Hematopoietic multipotent progenitor cell treated with erythropoietin and hydrocortisone succinate and interleukin-3 and kit ligand, for 8 days (in vitro differentiated cells): ENCODE measurements at regions not wholly inside any gene's neighbourhood (a gene's known extent, or its start where the extent isn't known, plus 50 kb on each side); places are given as distances from the start of the nearest gene placed in this dataset.

Experiments
- DNase-seq: peaks from one replicate; pipeline ENCODE4 v3.0.0-alpha.2; 2015

DNA sequence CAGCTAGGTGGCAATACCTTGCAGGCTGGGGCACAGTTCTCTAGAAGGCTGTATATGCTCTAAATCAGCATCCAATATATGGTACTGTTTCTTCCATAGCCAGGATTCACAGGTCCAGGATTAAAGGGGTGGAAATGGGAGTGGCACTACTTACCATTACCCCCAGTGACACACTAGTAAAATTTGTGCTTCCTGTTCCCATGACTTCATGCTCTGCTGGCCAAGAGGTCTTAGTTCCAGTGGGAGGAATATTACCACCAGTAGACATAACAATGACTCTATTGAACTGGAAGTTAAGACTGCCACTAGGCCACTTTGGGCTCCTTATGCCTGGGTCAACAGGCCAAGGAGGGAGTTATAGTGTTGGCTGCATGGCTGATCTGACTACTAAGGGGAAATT, 174.3 kb upstream of the TNFAIP3 start:
- DNase-seq, result no peak

DNA sequence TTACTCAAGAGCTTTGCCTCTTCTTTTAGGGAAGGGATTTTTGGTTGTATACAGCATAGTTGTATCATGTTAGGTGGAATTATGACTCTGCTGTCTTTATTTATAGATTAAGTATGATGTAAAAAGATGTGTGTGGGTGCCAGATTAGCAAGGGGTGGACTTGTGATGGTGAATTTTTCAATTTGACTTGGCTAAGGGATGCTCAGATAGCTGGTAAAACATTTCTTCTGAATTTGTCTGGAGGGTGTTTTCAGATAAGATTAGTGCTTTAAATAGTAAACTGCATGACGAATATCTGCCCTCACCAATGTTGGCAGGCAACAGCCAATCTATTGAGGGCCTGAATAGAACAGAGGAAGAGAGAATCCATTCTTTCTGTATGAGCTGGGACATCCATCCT, 173.3 kb upstream of the TNFAIP3 start:
- peak; percentile 64 for DNase-seq

DNA sequence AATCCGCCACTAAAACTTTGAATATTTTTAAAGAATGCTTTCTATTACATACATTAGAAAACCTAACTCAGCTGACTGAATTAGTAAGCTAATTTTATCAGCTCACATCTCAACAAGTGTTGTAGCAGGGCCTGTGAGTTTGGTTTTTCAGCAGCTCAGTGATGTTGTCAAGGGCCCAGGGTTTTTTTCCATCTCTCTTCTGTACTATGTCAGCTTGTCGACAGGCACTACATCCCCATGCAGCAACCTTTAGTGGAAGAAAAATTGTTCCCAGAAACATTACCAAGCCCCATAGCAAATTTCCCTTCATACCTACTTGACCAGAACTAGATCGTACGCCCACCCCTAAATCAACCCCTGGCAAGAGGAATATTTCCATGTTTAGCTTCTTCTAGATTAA, 170.3 kb upstream of the TNFAIP3 start:
- no peak for DNase-seq

DNA sequence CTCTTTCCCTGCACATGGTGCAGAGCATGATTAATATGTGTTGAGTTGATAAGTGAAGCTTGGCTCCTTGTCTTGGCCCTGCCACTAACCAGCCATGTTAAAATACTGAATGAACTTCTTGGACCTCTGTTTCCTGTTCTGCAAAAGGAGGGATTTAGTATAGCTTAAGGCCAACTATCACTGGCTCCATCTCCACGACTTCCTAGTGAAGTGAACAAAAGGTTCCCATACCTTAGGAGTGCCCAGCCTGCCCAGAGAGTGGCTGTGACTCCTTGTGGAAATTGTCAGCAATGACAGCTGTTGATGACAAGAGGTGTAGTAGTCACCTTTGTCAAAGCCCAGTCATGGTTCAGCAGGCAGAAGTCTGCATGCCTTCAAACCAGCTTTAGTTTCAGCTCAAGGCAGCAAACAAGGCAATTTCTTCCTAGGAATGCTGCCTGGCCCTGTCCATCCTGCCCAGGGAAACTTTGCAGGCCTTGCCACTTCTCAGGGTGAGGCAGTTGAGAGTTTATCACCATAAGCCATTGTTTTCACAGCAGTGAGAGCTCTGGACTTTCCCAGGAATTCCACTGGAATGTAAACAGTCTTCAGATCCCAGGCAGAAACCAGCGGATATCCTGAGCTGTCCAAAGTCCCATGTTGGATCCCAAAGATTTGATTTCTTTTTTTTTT, 169.7 kb upstream of the TNFAIP3 start:
- DNase-seq, result no peak

DNA sequence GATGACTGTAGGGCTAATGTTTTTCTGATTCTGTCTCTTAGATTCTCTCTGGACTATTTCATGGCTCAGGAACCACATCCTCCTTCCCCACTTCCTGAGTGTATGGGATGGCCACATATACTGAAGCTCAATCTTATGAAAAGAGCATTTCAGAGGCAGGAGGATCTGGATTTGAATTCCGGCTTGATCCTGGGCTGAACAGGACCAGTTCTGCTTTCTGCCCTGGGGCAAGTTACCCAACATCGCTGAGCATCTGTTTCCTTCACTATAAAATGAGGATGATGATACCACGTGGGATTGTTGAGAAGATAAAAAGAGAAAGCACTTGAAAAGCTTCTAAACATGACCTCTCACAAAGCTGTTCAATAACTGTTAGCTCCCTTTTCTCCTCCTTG, 168.4 kb upstream of the TNFAIP3 start:
- DNase-seq, result peak; percentile 9

DNA sequence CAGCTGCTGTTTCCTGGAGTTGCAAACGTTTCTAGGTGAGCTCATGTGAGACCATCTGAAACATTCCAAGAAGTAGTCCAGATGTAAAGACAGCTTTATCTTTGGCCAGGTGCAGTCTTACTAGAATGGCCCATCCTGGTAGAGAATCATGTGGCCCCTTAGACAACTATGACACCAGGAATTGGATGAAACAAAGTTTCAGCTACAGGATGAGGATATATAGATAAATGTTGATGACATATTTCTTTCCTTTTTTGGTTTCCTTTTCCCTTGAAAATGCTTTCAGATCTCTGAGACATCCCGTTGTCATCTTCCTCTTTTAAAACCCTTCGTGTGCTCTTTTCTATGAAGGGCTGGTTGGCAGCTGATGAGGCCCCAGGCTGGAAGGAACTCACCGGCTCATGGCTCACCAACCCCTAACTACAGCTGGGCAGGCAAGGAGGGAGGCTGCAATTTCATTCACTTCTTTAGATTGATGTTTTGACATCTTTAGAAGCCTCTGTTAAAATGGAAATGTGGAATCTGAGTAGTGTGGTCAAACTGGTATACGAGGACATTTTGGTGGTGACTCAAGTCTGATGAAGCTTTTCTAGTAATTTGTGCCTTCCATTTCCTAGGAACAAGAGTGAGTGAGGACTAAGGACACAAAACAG, 167.9 kb upstream of the TNFAIP3 start:
- DNase-seq, result no peak

DNA sequence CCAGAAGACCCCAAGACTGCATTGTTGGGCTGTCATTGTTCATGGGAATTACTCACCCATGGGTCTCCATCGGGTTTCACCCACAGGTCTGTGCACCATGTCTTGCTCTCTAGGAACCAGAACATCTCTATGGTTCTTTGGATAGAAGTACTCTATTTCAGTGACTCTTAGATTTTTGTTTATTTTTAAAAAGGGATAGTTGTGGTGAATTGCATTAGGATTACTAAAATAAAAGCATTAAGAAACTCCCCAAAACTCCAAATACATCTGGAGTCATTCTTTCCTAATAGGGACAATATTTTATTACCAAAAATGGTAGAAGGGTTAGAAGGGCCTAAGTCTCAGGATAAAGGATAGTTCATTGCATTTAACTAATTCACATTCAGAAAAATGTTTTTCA, 166.9 kb upstream of the TNFAIP3 start:
- no peak for DNase-seq

DNA sequence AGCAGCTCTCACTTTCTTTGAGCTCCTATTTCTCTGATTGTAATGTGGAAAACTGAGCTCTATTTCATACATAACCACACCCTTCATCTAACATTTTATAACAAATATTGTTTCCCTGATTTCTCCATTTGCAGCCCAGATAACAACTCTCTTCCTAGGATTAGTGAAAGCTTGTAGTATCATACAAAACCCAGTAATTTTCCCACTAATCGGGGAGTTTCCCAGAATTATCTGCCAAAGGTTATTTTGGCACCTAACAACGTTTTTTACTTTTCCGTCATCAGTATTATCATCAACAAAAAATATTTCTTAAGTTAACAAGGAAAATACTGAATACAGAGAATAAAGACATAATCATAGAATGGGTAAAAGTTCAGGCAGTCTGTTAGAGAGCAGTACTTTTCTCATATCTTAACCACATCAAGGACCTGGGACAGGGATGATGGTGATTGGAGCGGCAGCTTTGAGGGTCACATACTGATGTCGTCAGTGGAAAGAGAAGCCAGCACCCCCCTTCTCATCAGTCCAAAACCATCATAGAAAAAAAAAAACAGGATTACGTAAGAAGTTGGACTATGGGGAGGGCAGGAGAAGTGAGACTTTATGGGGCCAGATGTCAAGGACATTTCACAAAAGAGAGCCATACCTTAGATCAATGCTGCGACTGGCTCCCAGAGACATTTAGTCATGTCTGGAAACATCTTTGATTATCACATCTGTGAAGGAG, 166.1 kb upstream of the TNFAIP3 start:
- DNase-seq, result no peak

DNA sequence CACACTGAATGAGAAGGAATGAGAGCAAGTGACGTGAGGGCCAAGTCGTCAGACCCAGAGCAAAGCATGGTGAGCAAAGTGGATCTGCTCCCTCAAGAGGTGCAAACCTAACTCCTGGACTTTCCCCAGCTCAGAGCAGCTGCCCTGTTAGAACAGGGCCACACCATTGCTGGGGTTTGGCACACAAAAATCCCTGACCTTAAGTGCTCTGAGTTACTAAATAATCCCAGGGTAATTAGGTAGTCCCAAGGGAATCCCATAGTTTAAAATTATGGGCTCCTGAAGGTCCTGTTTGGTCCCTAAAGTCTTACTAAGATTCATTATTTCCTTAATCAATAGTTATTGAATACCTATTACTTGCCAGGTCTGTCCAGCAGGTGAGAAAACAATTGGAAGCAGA, 165.1 kb upstream of the TNFAIP3 start:
- DNase-seq, result no peak

DNA sequence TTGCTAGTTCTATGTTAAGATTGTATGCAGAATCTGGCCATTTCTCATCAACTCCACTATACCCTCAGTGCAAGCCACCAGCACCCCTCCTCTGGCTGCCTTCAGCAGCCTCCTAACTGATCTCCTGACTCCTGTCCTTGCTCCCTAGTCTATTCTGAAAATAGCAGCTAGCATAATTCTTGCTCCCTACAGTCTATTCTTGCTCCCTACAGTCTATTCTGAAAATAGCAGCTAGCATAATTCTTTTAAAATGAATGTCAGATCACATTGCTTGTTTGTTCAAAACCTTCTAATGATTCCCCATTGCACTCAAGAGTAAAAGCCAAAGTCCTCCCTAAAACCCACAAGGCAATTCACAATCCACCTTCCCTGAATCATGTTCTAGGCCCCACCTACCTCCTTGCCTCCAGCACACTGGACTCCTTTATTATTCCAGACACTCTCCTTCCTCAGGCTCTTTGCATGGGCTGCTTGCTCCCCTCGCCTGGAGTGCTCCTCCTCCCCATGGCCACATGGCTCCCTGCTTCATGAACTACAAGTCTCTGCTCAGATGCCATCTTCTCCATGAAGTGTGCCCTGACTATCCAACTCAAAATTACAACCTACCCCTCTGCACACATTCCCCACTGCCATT, 164.2 kb upstream of the TNFAIP3 start:
- DNase-seq, result no peak

DNA sequence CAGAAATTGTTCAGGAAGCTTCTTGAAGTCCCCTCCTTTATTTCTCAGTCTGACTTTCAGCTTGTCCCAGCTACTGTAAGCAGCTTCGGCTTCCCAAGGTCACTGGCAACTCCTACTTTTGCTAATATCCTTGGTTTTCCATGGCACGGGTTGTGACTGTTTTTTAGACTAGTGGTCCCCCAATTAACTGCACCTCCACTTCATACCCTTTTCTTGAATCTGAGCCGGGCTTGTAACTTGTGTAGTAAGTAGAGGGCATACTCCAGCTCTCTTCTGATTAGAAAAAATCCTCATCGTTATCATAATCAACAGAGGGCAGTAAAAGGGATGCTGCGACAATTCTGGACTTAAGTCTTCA, 162.3 kb upstream of the TNFAIP3 start:
- DNase-seq, result no peak

DNA sequence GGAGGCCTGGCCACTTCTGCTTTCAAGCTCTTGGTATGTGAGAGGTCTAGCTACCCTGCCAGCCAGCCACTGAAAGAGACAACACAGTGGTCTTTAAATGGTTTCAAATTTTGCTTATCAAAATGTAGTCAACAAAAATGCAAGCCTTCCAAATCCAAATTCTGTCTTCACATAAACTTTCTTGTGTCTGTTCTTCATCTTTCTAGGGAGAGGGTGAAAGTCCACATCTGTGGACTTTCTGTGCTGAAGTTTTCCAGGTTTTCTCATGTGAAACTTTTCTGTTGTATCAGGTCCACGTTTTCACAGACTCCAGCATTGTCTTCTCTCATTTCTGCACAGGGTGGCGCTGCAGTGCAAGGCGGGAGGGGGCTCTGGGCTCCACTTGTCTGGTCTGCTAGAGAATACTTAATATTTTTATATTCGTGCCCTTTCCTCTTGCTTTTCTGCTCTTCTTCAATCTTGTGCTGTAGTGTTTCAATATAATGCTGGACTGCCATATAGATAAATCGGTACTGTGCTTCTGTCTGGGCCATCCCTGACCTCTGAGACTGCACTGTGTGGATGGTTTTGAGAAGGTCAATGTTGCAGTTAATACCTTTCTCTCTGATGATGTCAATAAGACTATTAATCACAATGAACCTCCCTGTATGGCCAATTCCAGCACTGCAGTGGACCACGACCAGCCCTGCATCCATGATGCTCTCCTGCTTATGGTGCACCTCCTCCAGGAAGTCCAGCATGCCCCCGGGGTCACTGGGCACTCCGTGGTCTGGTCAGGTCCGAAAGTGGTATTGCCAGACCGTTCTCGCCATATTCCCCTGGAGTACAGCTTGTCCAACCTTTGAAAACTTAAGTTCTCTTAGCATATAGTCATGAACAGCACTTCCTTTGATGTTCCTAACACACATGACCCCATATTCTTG, 161.6 kb upstream of the TNFAIP3 start:
- peak; percentile 41 for DNase-seq

DNA sequence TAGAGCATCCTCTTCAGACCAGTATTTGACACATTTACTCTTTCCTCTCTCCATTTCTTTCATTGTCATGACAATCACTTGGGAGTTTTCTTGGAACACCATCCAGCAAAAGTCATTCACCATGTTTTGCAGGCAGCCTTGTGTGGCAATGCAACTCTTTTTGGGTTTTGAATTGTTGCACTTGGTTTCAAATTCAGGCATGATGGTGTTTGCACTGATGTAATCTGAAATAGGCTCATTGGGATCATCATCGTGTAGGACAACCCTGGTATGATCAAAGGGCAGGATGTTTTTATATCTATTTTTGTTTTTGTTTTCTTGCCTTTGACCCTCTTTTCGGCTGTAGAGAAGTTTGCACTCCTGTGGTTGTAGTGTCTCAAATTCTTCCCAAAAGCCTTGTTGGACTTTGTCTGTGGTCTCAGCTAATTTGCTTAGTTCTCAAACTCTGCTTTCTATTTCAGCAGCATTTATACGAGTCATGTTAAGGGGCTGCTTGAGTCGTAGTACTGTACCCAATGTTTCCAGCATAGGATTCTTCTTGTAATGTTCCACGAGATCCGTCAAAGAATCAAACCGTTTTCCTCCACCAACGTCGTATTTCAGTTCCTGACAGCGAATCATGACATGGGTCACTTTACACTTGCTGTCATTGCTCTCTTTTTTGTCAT, 160.8 kb upstream of the TNFAIP3 start:
- no peak for DNase-seq

DNA sequence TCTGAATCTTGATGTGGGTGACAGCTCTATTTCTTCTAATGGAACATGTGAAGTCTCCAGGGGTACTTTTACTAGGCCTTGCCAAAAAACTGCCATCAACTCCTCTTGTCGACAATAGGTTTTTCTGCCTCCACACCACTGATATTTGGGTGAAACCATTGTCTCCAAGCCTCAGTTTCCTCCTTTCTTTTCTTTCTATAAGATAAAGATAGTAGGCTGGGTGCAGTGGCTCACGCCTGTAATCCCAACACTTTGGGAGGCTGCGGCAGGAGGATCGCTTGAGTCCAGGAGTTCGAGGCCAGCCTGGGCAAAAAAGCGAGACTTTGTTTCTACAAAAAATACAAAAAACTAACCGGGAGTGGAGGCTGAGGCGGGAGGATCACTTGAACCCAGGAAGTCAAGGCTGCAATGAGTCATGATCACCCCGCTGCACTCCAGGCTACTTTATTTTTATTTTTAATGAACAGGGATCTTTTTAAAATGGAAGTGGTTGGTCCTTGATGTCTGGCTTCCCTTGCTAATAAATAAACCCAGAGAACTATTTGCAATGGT, 159.9 kb upstream of the TNFAIP3 start:
- no peak for DNase-seq

DNA sequence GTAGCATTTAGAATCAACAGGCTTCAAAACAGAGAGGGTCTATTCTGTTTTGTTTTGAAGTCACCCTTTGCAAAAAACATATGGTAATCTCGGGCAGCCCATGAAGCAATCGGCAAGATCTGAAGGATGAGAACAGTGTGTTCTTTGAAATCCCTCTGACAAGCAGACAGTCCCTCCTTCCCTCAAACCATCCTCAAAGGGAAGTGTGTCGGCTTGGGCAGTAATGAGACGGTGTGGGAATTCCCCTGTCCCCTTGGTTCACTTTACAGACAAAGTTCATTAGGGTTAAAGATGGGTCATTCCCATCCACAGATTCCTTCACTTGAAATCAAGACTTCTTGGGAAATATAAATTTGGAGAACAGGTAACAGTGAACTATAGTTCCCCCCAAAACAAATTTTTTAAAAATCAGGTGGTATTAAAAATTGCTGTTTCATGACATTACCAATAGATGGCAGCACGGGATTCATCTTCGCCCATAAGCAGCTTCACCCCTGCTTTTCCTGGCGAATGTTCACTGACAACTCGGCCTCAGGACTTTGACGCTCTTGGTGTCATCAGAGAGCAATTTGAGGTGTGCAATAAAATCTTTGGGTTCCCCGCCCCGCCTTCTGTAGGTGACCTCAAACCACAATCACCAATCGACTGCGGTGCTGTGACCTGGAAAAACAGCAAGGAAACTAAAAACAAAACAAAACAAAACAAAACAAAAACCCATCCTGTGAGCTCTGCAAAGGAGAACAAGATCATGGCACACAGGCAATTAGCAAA, 159.3 kb upstream of the TNFAIP3 start:
- peak; percentile 83 for DNase-seq

DNA sequence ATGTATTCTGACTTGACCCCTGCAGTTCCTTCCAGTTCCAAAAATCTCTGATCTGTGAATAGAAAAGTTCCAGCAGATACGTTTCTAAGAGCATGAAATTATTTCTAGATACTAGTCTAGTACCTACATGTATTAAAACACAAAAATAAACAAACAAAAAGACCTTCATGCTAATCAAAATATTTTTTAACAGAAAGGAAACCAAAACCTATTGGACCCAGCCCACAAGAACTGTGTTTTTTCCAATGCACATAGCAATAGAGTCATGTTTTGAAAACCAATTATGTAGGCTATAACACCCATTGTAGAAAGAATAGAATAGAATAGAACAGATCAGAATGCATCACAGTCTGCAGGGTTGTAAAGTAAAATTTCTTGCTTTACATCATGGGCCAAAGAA, 158.6 kb upstream of the TNFAIP3 start:
- DNase-seq, result no peak

DNA sequence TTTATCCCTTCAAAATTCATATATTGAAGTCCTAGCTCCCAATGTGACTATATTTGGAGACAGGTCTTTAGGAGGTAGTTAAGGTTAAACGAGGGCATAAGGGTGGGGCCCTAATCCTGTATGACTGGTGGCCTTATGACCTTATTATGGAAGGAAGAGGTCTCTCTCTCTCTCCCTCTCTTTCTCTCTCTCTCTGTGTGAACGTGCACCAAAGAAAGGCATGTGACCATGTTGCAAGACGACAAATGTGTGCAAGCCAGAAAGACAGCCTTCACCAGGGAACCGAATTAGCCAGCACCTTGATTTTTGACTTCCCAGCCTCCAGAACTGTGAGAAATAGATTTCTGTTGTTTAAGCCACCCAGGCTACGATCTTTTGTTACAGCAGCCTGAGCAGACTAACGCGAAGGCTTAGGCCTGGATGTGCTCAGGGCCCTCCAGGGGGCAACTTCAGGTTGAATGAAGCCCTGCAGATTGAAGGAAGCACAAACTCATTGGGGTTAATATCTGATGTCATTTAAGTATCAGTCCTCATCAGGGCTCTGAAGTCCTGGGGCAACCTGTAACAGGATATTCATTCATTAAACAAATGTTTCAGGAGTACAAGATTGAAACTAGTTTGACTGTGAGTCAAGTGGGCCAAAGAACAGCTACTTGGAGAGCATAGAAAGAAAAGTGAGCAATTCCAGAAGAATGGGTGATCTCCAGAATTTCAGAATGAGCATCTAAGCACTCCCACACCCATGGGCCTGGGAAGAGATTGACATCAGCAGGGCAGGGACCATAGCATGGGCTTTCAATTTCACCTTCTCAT, 157.4 kb upstream of the TNFAIP3 start:
- DNase-seq, result no peak

DNA sequence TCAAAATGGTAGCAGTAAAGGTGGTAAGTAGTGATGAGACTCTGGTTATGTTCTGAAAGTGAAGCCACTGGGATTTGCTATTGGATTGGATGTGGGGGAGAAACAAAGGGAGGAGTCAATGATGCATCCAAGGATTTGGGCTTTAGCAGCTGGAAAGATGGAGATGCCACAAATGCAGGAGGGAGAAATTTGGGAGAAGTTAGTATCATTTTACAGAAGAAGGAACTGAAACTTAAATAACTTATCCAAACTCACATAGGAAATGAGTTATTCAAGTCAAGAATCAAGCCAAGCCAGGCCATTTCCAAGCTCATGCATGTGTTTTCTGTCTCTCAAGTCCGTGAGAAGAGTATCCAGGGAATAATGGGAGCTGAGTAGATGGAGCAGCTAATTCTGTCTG, 155.1 kb upstream of the TNFAIP3 start:
- no peak for DNase-seq

DNA sequence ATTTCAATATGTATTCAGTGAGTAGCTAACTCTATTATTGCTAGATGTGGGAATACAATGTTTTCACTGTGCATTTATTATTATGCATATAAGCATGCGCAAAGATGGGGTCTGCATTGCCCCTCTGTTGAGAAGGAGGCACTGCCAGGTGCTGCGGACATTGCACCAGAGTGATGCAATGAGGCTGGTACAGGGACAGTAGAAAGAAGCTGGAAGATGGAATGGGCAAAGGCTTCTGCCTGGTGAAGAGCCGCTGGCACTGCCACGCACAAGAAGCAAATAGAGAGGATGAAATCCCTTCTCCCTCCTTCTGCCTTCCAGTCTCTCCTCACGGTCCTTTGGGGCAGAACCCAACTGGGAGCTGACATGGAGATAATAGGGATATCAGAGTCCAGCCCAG, 154.5 kb upstream of the TNFAIP3 start:
- DNase-seq, result no peak

DNA sequence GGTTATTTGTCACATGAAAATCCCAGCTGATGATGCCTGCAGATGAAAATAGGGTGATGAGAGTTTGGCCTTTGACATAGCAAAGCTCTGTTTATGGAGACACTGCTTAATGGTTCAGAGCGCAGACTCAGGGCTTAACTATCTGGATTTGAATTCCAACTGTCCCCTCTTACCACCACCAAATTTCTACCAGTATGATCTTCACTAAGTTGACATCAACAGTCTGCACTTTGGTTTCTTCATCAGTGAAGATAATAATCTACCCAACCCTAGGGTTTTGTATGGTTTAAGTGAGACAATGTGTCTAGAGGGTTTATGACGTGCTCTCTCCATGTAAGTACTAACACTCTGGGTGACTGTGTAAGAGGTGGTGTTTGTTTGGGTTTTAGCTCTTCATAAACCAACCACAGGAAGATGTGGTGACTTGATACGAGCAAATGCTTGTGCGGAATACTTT, 151.4 kb upstream of the TNFAIP3 start:
- DNase-seq, result peak; percentile 13
